Epithelial cell of prostate (primary cell): ENCODE measurements at regions not wholly inside any gene's neighbourhood (a gene's known extent, or its start where the extent isn't known, plus 50 kb on each side); places are given as distances from the start of the nearest gene placed in this dataset.

ENCODE experiments used
- DNase-seq: peaks from one replicate; pipeline ENCODE4 v3.0.0-alpha.2; 2011; ENCODE audit warnings: low read depth, low spot score
- H3K27ac ChIP-seq: fragments of 450-650 bp; 2 replicates; pipeline ENCODE4 v1.5.1; 2017; ENCODE audit warnings: mild to moderate bottlenecking

GRCh38 chr18:76688724-76689472 is 133.5 kb upstream of the ZNF236 start:
- DNase-seq = no peak
- no peak overlapping the region for H3K27ac ChIP-seq

GRCh38 chr18:76687304-76687962 is 134.9 kb upstream of the ZNF236 start:
- DNase-seq = peak; percentile 34
- peak overlapping the region; percentile 54 for H3K27ac ChIP-seq

GRCh38 chr18:76686737-76687231 is 135.6 kb upstream of the ZNF236 start:
- H3K27ac ChIP-seq = peak overlapping the region; percentile 54
- DNase-seq = peak; percentile 16

GRCh38 chr18:76685860-76686259 is 136.5 kb upstream of the ZNF236 start:
- H3K27ac ChIP-seq = no peak overlapping the region
- no peak for DNase-seq

GRCh38 chr18:76685402-76685801 is 137.0 kb upstream of the ZNF236 start:
- H3K27ac ChIP-seq = no peak overlapping the region
- no peak for DNase-seq

GRCh38 chr18:76684265-76684664 is 138.1 kb upstream of the ZNF236 start:
- no peak for DNase-seq
- H3K27ac ChIP-seq = no peak overlapping the region

GRCh38 chr18:76679945-76680344 is 142.4 kb upstream of the ZNF236 start:
- DNase-seq = no peak
- no peak overlapping the region for H3K27ac ChIP-seq

GRCh38 chr18:76679259-76679658 is 143.1 kb upstream of the ZNF236 start:
- DNase-seq = no peak
- no peak overlapping the region for H3K27ac ChIP-seq

GRCh38 chr18:76678248-76678647 is 144.1 kb upstream of the ZNF236 start:
- no peak overlapping the region for H3K27ac ChIP-seq
- no peak for DNase-seq

- no peak for DNase-seq
- H3K27ac ChIP-seq = no peak overlapping the region
These were observed 147.8 kb upstream of the ZNF236 start for GRCh38 chr18:76674596-76674995.

- H3K27ac ChIP-seq = no peak overlapping the region
- no peak for DNase-seq
These were observed 148.8 kb upstream of the ZNF236 start for GRCh38 chr18:76673281-76674185.

GRCh38 chr18:76672627-76673026 is 149.7 kb upstream of the ZNF236 start:
- no peak overlapping the region for H3K27ac ChIP-seq
- no peak for DNase-seq

- no peak overlapping the region for H3K27ac ChIP-seq
- no peak for DNase-seq
These were observed 151.6 kb upstream of the ZNF236 start for GRCh38 chr18:76670564-76671288.

GRCh38 chr18:76668546-76668945 is 153.8 kb upstream of the ZNF236 start:
- no peak overlapping the region for H3K27ac ChIP-seq

GRCh38 chr18:76668119-76668518 is 154.2 kb upstream of the ZNF236 start:
- no peak for DNase-seq
- no peak overlapping the region for H3K27ac ChIP-seq

More at GRCh38 chr18:76668546-76668945, 153.8 kb upstream of the ZNF236 start:
- DNase-seq = no peak

GRCh38 chr18:76667603-76668002 is 154.8 kb upstream of the ZNF236 start:
- H3K27ac ChIP-seq = no peak overlapping the region

GRCh38 chr18:76662626-76663025 is 159.7 kb upstream of the ZNF236 start:
- no peak overlapping the region for H3K27ac ChIP-seq
- no peak for DNase-seq

More at GRCh38 chr18:76667603-76668002, 154.8 kb upstream of the ZNF236 start:
- DNase-seq = no peak

GRCh38 chr18:76660571-76661192 is 161.7 kb upstream of the ZNF236 start:
- DNase-seq = no peak
- H3K27ac ChIP-seq = no peak overlapping the region

- DNase-seq = no peak
- no peak overlapping the region for H3K27ac ChIP-seq
These were observed 163.6 kb upstream of the ZNF516 start for GRCh38 chr18:76658627-76659026.
